GM12801 (cell line): ENCODE measurements at regions not wholly inside any gene's neighbourhood (a gene's known extent, or its start where the extent isn't known, plus 50 kb on each side); places are given as distances from the start of the nearest gene placed in this dataset.

ENCODE experiments used
- TF ChIP-seq, protein P1 (sequence below): IDR thresholded peaks from one replicate; pipeline ENCODE4 v1.5.1; 2011; ENCODE audit warnings: control low read depth; ENCODE audit not compliant: insufficient read length; ENCODE audit errors: extremely low read depth

DNA sequence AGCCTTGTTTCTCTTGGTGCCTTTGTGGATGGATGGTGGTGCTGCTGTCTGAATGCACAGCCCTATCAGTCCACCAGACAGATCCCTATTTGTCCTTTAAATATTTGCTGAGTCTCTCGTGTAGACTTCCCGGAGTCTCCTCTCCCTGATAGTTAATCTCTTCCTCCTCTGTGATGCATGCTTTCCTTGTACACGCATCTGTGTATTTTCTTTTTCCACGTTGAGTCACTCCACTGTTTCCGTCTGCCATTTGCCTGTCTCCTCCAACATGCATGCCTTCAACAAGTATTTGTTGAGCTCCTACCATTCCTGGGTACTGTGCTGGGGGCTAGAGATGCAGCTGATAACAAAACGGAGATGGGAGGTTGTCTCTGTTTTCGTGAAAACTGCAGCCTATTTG, 282.6 kb downstream of the HAPSTR1 start:
- TF ChIP-seq, protein P1, sequence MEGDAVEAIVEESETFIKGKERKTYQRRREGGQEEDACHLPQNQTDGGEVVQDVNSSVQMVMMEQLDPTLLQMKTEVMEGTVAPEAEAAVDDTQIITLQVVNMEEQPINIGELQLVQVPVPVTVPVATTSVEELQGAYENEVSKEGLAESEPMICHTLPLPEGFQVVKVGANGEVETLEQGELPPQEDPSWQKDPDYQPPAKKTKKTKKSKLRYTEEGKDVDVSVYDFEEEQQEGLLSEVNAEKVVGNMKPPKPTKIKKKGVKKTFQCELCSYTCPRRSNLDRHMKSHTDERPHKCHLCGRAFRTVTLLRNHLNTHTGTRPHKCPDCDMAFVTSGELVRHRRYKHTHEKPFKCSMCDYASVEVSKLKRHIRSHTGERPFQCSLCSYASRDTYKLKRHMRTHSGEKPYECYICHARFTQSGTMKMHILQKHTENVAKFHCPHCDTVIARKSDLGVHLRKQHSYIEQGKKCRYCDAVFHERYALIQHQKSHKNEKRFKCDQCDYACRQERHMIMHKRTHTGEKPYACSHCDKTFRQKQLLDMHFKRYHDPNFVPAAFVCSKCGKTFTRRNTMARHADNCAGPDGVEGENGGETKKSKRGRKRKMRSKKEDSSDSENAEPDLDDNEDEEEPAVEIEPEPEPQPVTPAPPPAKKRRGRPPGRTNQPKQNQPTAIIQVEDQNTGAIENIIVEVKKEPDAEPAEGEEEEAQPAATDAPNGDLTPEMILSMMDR, result no peak

GRCh38 chr16:9378876-9379275, 287.4 kb downstream of the HAPSTR1 start:
- TF ChIP-seq, protein P1, result no peak

DNA sequence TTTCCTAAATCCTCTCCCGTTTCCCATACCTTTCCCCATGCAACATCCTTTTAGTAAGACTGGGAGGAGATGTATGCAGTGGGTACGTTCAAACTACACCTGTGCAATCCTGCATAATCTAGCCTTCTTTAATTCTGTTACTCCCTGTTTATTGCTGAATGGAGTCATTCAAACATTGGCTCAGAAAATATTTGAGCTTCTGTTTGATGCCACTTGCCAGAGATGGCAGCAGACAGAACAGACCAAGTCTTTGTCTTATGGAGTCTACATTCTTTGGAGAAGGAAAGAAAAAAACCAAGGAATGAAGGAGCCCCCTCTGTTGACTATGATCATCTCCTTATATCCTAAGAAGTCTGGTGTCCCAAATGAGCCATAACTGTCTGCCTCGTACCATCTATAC, 288.8 kb downstream of the HAPSTR1 start:
- TF ChIP-seq, protein P1, result no peak

DNA sequence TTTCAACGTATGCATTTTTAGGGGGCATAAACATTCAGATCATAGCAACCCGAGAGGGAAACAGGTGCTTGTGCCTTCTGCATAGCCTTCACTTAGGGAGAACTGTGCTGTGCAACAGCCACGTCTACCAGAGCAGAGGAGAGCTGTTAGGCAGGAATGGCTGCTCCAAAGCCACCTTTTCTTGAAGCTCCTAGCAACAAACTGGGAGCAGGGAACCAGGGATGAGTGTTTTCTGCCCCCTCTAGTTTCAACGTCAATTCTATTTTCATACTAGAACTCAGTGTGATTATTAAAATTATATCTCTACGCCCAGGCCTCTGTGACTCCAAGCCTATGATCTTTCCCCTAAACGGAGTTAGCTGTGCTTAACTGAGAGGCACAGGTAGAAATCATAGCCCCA, 290.0 kb downstream of the HAPSTR1 start:
- TF ChIP-seq, protein P1, result no peak

- TF ChIP-seq, protein P1, result no peak
Measured at GRCh38 chr16:9381905-9382304, 290.5 kb downstream of the HAPSTR1 start.

DNA sequence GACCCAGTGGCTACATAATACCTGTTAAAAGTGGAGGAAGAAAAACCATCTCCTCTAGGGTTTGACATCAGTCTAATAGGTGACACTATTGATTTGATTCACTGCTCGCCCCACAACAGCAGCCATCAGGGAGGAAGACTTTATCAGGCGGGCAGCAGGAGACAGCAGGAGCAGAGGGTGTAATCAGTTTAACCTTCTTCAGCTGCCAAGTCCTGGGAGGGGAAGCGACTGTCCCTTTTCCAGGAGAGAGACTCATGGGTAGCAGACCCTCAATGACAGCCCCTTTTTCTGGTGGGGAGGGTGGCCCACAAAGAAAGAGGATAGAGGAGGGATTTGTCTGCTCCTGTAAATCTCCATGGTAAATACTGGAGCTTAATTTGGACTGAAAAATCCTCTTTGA, 291.8 kb downstream of the HAPSTR1 start:
- TF ChIP-seq, protein P1, result no peak

DNA sequence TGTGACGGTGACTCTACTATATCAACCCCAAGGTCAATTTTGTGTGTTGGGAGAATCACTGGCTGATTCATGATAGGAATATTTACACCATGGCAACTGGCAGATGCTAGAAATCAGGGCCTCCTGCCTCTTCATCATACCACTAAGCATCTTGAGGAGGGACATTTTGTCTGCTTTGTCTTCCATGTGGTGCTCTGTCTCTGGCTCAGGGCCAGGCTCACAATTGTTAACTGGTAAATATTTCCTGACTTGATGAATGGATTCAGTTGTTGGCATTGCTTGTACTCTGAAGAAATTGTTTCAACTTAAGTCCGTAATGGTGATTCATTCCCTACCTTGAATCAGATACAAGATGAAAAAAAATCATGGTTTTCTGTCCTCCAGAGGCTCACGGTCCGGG, 292.7 kb downstream of the HAPSTR1 start:
- TF ChIP-seq, protein P1, result no peak
